ENCODE measurements at regions not wholly inside any gene's neighbourhood (a gene's known extent, or its start where the extent isn't known, plus 50 kb on each side); places are given as distances from the start of the nearest gene placed in this dataset.

- H3K4me3 Mint-ChIP-seq = no peak overlapping the region
- peaks cover 3% of the 10 kb centered on the region for H3K9me3 Mint-ChIP-seq
- H3K27ac Mint-ChIP-seq = no peak overlapping the region
- Histone ChIP-seq H3K9me3 (ENCODE audit: control insufficient read depth, low read length) (peaks cover 12% of the 10 kb centered on the region), H3K36me3 (ENCODE audit: control insufficient read depth, insufficient read depth, low read length) (peaks cover 47% of the 10 kb centered on the region), H3K27me3 (ENCODE audit: control insufficient read depth, insufficient read depth, low read length, poor library complexity, severe bottlenecking) (no peaks in the 10 kb centered on the region), H3K9ac (ENCODE audit: extremely low read depth, low read length, poor library complexity, severe bottlenecking) (no peak overlapping the region), H3K27ac (ENCODE audit: low read depth, low read length) (no peak overlapping the region), H3K4me1 (ENCODE audit: control insufficient read depth, insufficient read depth, low read length) (no peaks in the 10 kb centered on the region), H3K4me3 (ENCODE audit: low read length) (no peak overlapping the region)
- 90 to 93% methylated on average over 3 of the region's 3 CpGs for WGBS, 2 experiments (ENCODE audit: insufficient coverage in 1 of 2, insufficient read length in 1 of 2)
- peaks cover 2% of the 10 kb centered on the region for H3K4me1 Mint-ChIP-seq
- no peak for DNase-seq
- H3K36me3 Mint-ChIP-seq (ENCODE audit: low read depth) = peaks cover 27% of the 10 kb centered on the region
- no peak for TF ChIP-seq CTCF (conservative IDR thresholded peaks at IDR 0.05)
- no peaks in the 10 kb centered on the region for H3K27me3 Mint-ChIP-seq (ENCODE audit: insufficient read depth)
These were observed 289.4 kb downstream of the PRL start for GRCh38 chr6:22007469-22007868.

GRCh38 chr6:22008248-22008836, 288.5 kb downstream of the PRL start:
- Mint-ChIP-seq H3K4me3 (no peak overlapping the region), H3K27me3 (ENCODE audit: insufficient read depth) (no peaks in the 10 kb centered on the region), H3K27ac (no peak overlapping the region), H3K36me3 (ENCODE audit: low read depth) (peaks cover 25% of the 10 kb centered on the region), H3K9me3 (peaks cover 3% of the 10 kb centered on the region), H3K4me1 (peaks cover 2% of the 10 kb centered on the region)
- no peaks in the 10 kb centered on the region for H3K27me3 ChIP-seq (ENCODE audit: control insufficient read depth, insufficient read depth, low read length, poor library complexity, severe bottlenecking)
- H3K9me3 ChIP-seq (ENCODE audit: control insufficient read depth, low read length) = peaks cover 12% of the 10 kb centered on the region
- no peaks in the 10 kb centered on the region for H3K4me1 ChIP-seq (ENCODE audit: control insufficient read depth, insufficient read depth, low read length)
- TF ChIP-seq CTCF (conservative IDR thresholded peaks at IDR 0.05) = no peak
- H3K27ac ChIP-seq (ENCODE audit: low read depth, low read length) = no peak overlapping the region
- DNase-seq = no peak
- H3K36me3 ChIP-seq (ENCODE audit: control insufficient read depth, insufficient read depth, low read length) = peaks cover 48% of the 10 kb centered on the region
- WGBS, 2 experiments (ENCODE audit: insufficient coverage in 1 of 2, insufficient read length in 1 of 2) = 81 to 95% methylated on average over 3 of the region's 3 CpGs
- no peak overlapping the region for H3K9ac ChIP-seq (ENCODE audit: extremely low read depth, low read length, poor library complexity, severe bottlenecking)
- no peak overlapping the region for H3K4me3 ChIP-seq (ENCODE audit: low read length)

GRCh38 chr6:22010102-22010501, 286.7 kb downstream of the PRL start:
- Mint-ChIP-seq H3K27me3 (ENCODE audit: insufficient read depth) (no peaks in the 10 kb centered on the region), H3K4me3 (no peak overlapping the region), H3K27ac (no peak overlapping the region), H3K36me3 (ENCODE audit: low read depth) (peaks cover 28% of the 10 kb centered on the region), H3K9me3 (peaks cover 3% of the 10 kb centered on the region), H3K4me1 (peaks cover 2% of the 10 kb centered on the region)
- H3K27ac ChIP-seq (ENCODE audit: low read depth, low read length) = no peak overlapping the region
- H3K4me3 ChIP-seq (ENCODE audit: low read length) = no peak overlapping the region
- whole genome bisulfite sequencing, 2 experiments (ENCODE audit: insufficient coverage in 1 of 2, insufficient read length in 1 of 2) = 83 to 90% methylated on average over 2 to 3 of the region's 3 CpGs
- DNase-seq = no peak
- no peaks in the 10 kb centered on the region for H3K27me3 ChIP-seq (ENCODE audit: control insufficient read depth, insufficient read depth, low read length, poor library complexity, severe bottlenecking)
- peaks cover 12% of the 10 kb centered on the region for H3K9me3 ChIP-seq (ENCODE audit: control insufficient read depth, low read length)
- no peaks in the 10 kb centered on the region for H3K4me1 ChIP-seq (ENCODE audit: control insufficient read depth, insufficient read depth, low read length)
- peaks cover 45% of the 10 kb centered on the region for H3K36me3 ChIP-seq (ENCODE audit: control insufficient read depth, insufficient read depth, low read length)
- no peak overlapping the region for H3K9ac ChIP-seq (ENCODE audit: extremely low read depth, low read length, poor library complexity, severe bottlenecking)
- TF ChIP-seq CTCF (conservative IDR thresholded peaks at IDR 0.05) = no peak

Measured in endodermal cell (in vitro differentiated cells).